LoVo (cell line): ENCODE measurements at regions not wholly inside any gene's neighbourhood (a gene's known extent, or its start where the extent isn't known, plus 50 kb on each side); places are given as distances from the start of the nearest gene placed in this dataset.
A peak's percentile ranks its signal among the peaks of the same experiment; 100 is the strongest.

Experiments used
- DNase-seq: peaks from one replicate; pipeline ENCODE4 v3.0.0-alpha.2; 2016; ENCODE audit warnings: low spot score

DNA sequence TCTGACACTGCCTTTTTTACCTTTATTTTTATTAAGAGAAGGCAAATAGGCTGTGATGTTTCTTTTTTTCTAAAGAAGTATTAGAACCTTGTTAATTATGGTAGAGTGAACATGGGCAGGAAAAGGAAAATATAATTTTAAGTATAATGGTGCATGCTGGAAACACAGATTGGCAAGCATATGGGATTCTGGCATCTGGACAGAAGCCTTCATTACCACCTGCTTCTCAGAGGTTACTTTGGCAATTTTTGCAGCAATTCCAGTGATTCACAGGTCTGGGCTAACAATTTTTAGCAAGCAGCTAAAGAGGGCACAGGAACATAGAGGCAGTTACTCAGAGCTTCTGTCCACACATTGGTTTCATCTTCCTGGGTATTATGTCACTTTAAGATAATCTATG, 258.3 kb downstream of the DIPK2A start:
- no peak for DNase-seq

DNA sequence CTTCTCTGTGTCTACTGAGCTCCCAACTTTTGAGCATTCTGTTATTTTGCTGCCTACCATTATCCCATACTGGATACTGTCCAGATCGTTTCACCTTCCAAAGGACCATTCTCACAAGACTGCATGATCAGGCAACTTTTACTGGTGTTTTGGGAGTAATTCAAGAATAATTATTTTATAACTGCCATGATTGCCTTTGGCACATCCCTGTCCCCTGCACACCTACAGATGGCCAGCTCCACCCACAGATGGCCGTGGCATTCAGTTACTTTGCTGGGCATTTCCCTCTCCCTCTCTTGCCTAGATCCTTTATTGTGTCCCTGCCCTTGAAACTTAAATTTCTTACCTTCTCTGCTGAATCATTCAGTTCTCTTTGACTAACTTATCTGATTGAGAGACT, 263.9 kb downstream of the DIPK2A start:
- no peak for DNase-seq

DNA sequence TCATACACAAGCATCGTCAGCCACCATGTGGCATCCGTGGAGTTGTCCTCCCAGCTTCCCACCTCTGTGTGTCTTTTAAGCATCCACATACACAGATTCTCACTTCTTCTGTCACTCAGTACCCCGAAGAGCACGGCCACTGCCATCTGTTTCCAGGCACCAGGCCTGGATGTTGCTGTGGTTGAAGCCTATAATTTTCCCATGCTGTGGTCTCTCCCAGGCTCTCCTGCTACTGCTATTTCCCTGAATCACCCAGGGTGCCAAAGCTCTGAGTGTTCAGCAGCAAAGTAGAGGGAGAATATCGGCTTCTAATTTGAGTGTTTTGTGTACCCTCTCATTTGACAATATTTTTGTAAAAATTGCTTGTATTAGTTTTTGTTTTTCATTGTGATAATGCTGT, 265.7 kb downstream of the DIPK2A start:
- no peak for DNase-seq

DNA sequence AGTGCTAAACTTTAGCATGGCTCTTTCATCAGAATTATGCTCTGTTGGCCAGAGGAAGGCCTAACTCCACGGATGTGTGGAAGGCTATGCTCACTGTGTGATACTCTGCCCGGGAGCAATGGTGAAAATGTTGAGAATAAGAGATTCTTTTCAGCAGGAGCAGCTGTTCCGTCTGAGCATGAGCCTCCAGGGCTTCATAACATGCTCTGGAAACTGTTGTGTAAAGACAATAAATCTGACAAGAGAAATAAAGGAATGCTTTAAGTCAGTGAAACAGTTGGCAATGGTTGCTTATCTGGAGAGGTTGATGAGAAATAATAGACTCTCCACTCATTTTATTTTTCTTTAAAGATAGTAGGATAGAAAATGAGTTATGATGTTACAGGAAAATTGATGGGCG, 269.8 kb downstream of the DIPK2A start:
- no peak for DNase-seq

DNA sequence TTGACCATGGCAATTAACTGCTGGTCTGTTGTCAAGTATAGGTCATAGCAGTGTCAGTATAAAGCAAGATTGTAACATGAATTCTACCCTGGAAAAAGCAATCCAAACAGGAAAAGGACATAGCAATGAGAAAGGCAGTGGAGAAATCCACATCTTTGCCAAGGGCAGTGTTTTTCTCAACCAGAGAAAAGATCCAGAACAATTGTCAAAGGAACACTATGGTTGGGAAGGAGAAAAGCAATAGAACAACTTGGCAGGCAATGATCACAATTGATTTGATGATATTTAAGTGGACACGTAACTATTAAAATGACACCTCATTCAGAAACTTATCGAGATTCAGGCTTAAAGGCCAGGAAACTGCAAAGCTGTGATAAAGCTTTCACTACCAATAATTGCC, 271.1 kb downstream of the DIPK2A start:
- no peak for DNase-seq

DNA sequence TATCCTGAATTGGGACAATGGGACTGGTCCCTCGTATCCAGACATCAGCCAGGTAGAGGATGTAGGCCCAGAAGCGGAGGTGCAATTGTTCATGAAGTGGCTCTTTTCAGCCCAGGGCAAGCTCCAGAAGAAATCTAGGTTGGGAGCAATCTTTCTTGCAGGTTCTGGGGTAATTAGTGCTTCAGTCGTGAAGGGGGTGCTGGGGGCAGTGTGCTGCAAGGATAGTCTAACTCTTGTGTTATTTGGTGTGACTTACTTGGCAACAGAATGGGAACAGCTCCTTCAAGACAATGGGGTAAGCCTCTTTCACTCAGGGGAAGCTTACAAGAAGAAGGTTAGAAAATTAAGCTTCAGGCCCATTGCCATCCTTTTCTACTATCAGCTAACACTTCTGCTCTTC, 273.0 kb downstream of the DIPK2A start:
- DNase-seq = no peak

DNA sequence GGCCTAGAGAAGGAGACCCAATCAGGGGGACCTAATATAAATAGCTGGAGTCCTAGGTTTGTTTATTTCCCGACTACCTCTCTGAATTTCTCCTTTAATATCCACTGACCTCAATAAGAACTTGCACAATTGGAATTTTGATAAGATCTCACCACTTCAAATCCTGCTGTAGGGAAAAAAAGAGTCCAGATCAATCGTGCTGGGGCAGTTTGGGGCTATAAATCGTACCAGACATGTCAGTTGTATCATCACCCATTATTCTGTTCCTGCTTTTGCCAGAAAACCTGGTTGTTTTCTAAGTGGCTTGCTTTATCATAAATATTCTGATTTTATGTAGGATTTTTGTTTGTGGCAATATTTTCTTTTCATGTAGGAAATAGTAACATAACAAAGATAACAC, 281.3 kb downstream of the DIPK2A start:
- no peak for DNase-seq

DNA sequence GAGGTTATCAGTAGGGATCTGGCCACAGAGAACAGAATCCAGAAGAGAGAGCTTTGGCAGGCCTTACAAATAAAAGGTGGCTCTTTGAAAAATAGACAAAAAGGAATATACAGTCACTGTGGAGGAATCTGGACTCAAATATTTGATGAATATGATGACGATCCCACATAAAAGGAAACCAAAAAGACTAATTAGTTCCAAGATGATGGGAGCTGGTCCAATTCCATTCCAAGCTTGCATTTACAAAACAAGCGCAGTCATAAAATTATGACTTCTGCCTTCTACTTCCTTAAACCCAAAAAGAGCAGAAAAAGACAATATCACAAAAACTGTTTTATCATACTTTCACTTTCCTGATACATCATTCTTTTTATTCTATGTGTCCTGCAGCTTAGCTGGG, 285.8 kb downstream of the DIPK2A start:
- DNase-seq = peak; percentile 2

DNA sequence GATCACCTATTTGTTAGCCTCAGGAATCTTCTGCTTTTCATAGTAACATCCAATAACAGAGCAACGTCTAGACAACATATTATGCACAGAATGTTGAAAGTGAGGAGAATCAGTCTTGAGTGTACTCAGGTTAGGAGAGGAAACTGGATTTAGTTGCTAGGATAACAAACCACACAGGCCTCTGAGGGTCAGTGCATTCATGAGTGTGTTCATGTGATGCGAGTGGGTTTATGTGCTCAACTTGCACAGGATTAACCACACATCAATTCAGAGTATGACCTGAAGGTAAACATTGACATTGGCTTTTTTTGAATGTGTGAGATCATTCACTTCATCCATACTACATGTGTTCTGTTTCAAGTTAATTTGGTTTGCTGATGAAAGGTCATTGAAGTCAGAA, 287.6 kb downstream of the DIPK2A start:
- DNase-seq = no peak

DNA sequence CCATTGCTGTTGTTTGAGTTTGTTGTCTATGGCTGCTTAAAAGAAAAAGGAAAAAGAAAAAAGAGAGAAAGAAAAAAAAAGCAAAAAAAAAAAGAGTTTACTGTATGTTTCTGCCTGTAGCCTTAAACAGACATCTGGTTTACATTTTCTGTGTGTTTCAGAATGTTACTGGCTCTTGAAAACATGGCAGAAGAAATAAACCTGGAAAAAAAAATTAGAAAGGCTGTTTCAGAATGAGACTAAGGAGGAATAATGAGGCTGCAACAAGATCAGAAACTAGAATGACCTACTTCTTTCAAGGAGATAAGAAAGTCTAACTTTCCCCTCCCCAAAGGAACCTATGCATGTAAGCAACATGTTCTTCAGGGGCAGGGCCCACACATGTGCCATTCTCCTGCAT, 292.1 kb downstream of the DIPK2A start:
- no peak for DNase-seq

DNA sequence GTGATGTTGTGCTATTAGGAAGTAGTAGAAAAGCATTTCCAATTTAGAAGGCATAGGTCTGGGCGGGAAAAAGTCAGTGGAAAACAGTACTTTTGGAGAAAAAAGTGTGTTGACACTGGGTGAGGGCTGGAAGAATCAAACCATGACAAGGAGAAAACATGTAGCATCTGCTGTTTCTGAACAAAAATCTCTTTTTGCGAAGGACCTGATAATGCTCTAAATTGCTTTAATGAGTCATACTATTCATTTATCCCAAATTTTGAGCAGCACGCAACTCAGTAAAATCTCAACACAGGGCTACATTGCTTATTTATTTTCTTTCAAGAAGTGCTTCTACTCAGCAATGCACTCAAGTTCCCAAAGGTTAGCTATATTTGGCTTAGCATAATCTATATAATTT, 292.7 kb downstream of the DIPK2A start:
- DNase-seq = no peak

DNA sequence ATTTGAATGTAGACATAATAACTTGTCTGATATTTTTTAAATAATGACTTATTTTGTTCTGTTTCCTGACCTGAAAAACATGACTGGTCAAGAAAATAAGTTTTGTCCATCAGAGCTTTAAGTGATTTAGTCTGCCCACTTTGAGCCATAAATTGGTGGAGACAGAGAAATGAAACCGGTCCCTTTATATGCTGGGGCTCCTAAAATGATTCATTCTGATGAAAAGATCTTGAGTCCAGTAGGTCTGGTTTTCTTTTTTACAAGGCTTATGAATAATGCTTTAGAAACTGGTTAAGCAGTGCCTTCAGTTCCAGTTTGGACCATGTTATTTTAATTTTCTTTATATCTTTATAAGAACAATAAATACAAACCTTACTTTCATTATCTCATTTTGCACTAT, 293.2 kb downstream of the DIPK2A start:
- no peak for DNase-seq

DNA sequence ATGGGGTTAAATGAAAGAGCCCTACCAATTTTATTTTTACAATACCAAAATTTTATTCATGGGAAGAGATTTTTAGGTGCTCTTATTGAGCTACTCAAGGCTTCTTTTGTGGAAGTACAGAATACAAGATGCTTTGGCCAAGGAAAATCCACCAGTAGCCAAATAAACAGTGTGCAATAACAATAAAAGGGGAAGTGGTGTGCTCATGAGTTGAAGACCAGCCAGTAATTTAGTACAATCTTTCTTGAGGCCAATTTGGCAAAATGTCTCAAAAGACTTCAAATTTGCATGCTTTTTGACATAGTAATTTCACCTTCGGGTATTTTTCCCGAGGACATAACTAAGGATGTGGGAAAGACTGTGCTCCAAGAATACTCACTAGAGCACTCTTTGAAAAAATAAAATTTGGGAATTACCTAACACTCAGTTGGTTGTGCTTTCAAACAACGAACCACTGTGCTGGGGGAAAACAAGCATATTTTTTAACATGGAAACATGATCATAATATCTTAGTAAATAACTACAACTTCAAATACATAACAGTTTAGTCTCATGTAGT, 294.0 kb downstream of the DIPK2A start:
- DNase-seq = no peak

DNA sequence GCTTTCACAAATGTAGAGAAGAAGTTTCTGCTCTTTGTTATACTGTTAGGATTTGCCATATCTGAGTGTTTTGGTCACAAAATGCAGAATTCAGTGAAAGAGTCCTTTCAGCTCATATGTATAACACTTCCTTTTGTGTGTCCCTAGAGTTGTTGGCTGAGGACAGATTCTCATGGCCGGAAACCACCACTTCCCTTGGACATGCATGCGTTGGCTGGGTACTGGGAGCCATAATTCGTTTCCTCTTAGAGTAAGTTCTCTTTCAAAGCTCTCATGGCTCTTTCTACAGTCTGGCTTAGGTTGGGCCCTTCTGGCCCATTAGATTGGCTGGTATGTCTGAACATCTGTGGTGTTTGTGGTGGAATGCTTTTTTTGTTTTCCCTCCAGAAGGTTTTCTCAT, 298.5 kb downstream of the DIPK2A start:
- no peak for DNase-seq

DNA sequence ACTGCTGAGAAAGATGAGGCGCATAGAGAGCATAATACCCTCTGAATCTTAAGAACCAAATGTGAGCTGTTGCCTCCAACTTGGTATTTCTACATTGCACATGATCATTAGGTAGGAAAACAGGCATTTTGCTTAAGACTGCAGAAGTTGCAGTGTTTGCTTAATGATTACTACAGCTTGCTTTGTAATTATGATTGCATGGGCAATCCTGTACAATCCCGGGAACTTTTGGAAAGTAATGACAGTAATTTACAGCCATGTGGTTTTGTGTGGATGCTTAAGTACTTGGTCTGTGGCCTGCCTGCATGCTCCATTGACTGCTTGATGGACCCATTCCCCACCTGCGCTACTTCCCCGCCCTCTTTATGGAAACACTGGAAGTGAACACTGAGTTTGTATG, 301.1 kb downstream of the DIPK2A start:
- no peak for DNase-seq

DNA sequence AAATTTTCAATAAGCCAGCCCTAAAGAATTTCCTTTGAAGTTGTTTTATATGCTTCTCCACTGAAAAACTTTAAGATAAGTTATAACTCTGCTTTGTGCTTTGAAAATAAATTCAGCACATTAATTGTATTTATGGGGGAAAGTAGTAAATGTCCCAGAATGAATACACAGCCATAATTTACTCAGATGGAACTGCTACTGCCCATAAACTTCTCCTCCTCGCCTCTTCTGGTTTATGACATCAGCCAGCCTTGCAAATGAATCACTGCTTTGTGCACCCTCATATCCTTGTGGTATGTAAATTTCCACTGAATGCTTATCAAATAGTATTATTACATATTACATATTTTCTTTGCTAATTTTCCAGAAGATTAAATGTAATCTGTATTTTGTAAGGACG, 302.0 kb downstream of the DIPK2A start:
- DNase-seq = no peak

DNA sequence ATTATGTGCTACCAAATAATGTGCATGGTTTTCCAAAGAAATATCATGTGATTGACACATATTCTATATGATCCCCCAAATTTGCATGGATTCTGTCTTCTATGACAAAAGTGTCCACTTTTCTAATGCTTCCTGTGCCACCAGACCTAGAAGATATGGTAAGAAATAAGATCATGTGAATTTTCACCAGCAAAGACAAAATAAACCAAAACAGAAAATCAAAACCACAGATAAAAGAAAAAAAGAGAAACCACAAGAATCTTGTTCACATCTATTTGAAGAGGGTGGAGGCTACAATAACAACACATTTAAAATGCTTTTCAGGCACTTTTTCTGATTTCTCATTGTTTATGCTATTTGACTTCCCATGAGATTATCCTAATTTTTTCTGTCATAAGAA, 303.4 kb downstream of the DIPK2A start:
- DNase-seq = no peak

DNA sequence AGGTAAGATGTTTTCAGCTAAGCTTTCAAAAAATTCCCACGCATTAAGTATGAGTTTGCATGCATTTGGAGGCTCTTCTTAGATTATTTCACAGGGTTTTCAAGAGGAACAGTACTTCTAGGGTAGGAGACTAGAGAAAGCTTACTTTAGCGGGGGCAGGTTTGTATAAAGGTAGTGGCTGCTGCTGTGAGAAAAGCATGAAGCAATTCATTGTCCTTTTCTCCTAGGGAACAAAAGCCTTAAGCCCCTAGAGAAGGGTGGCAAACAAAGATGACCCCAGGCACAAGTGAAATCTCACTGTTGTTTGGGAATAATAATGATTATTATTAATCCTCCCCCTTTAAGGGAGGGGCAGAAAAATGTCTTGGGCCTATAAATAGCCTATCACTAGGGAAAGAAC, 310.7 kb downstream of the DIPK2A start:
- DNase-seq = no peak

DNA sequence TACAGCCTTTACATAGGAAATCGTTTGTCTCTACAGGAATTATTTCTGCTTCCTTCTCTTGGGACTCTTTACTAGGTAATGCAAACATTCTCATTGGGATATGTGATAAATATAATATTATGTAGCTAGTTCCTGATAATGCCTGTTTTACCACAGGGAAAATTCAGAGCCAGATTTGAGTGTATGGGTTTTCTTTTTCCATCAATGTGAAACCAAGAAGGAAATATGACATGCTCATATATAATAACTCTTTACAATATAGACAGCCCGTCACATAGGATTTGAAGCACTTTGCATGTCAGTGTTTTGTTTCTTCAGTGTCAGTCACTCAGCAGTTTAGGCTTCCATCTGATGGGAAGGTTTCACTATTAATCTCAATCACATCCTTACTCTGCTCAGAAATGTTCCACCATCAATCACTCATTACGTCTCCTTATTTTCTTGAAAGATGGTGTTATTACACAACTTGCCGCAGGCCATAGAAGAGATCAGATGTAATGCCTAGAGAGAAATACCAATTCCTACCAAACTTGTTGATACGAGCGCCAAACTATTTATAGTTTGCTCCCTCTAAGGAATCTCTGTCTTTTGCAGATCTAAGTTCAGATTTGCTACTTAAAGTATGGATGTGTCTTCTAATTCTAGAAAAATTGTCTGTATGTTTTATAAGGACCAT, 314.8 kb downstream of the DIPK2A start:
- DNase-seq = no peak

DNA sequence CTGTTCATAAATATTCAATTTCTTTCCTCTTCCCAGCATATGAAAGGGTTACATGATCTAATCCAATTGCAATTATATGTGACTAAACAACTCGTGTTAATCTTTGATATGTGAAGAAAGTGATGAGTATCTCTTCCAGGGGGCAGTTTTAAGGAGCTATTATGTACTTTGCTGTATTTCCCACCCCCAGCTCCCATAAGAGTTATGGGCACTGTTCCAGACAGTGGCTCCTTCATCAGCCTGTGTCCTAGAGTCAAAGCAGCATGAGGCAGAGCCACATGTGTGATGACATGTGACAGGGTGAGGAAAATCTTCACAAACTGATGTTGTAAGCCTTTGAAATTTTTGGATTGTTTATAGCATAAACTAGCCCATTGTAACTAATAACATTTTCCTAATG, 315.4 kb downstream of the DIPK2A start:
- no peak for DNase-seq

DNA sequence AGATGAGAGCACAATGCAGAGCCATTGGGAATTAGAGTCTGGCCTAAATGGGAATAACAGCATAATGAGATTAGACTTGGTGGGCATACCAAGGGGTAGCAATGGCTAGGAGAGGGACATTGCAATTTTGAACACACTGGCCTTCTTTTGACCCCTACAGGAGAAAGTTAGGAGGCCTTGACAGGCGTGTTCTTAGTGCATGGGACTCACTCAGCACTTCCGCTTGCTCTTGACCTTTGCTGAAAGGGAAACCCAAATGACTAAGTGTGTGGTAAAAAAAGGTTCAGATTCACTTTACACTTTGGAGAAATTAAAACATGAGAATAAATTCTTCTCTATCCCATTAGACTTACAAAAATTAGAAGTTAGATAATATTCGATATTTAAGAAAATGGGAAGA, 317.4 kb downstream of the DIPK2A start:
- DNase-seq = no peak

DNA sequence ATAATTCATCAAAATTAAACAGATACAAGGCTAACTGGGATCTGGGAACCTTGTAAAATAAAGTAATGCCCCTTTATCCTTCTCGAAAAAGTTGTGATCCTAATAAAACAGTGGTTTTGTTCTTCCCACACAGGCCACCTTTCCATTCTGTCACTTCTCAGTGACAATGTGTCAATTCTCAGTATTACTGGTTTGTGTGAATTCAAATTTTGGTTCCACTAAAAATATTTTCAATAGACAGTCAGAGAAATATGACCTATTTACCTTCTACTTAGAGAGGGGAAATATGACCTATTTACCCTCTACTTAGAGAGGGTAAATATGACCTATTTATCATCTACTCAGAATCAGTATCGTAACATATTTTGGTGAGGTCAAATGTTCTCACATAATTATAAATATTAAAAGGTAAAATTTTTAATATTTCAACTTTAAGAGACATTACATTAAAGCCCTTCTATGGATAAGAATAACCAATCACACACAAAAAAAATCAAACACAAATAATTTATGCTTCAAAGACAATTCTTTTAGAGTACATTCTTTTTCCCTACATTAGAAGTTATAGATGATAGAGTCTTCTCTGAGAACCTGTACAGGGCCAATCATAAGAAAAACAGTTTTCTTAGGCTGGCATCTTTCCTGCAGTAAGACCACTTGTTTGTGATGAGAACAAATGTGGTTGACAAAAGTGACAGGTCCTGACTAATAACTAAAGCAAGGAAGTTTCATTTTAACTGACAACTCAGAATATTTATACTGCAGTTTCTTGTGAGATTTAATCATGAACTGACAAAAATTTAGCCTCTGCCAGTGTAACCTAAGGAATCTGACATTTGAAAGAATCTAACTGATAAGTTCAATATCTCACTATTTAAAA, 323.3 kb downstream of the DIPK2A start:
- DNase-seq = no peak

DNA sequence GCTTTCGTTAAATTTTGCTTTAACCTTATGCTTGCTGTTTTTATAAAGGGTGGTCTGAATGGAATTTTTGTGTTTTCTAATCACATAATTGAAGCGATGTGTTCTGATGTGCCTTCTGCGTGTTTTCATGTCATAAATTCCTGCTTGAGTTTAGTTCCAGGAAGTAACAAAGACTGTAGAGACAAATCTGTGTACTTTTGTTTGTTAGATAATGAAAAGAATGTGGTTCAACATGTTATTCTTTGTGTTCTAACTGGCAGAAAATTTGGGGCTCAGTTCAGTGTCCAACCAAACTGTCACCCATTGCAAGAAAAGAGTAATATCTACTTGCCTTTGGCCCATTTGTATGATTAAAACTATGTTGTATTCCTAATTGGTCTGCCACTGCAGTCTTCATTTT, 324.0 kb downstream of the DIPK2A start:
- DNase-seq = no peak

DNA sequence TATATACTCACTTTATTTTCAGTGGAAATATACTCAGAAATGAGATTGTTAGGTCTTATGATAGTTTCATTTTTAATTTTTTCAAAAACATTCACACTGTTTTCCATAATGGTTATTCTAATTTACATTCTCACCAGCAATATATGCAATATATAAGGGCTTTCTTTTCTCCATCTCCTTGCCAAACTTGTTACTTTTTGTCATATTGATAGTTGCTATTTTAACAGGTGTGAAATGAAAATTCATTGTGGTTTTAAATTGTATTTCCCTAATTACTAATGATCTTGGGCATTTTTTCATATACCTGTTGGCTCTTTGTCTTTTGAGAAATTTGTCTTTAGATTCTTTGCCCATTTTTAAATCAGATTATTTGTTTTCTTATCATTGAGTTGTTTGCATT, 325.2 kb downstream of the DIPK2A start:
- no peak for DNase-seq
